GM21528 (cell line): ENCODE measurements at regions not wholly inside any gene's neighbourhood (a gene's known extent, or its start where the extent isn't known, plus 50 kb on each side); places are given as distances from the start of the nearest gene placed in this dataset.

ENCODE experiments used
- ATAC-seq: cut with Tn5 transposase; IDR thresholded peaks from one replicate; pipeline ENCODE4 v1.9.1; 2021; ENCODE audit warnings: mild to moderate bottlenecking, moderate library complexity; ENCODE audit not compliant: unreplicated experiment, low FRiP score

GRCh38 chr4:166594326-166594946 lies 639.9 kb downstream of the SPOCK3 start:
- ATAC-seq, result no peak

- ATAC-seq, result no peak
Observed at GRCh38 chr4:166600264-166600663, 634.0 kb downstream of the SPOCK3 start.

- ATAC-seq, result no peak
Observed at GRCh38 chr4:166602068-166602467, 632.2 kb downstream of the SPOCK3 start.

GRCh38 chr4:166622425-166622977 lies 611.8 kb downstream of the SPOCK3 start:
- ATAC-seq, result no peak

- peak; percentile 51 for ATAC-seq
Observed at GRCh38 chr4:166625018-166625637, 609.2 kb downstream of the SPOCK3 start.

GRCh38 chr4:166628454-166628853 lies 605.8 kb downstream of the SPOCK3 start:
- ATAC-seq, result no peak

- no peak for ATAC-seq
Observed at GRCh38 chr4:166635367-166635766, 598.9 kb downstream of the SPOCK3 start.

GRCh38 chr4:166637816-166638215 lies 596.5 kb downstream of the SPOCK3 start:
- ATAC-seq, result no peak

- no peak for ATAC-seq
Observed at GRCh38 chr4:166655231-166655630, 579.1 kb downstream of the SPOCK3 start.

- ATAC-seq, result no peak
Observed at GRCh38 chr4:166655705-166656104, 578.6 kb downstream of the SPOCK3 start.

- no peak for ATAC-seq
Observed at GRCh38 chr4:166657261-166657660, 577.0 kb downstream of the SPOCK3 start.

GRCh38 chr4:166658585-166658984 lies 575.7 kb downstream of the SPOCK3 start:
- no peak for ATAC-seq

GRCh38 chr4:166662266-166662843 lies 571.9 kb downstream of the SPOCK3 start:
- ATAC-seq, result peak; percentile 90

GRCh38 chr4:166670341-166670740 lies 564.0 kb downstream of the SPOCK3 start:
- no peak for ATAC-seq

GRCh38 chr4:166673911-166674310 lies 560.4 kb downstream of the SPOCK3 start:
- ATAC-seq, result no peak

- ATAC-seq, result no peak
Observed at GRCh38 chr4:166675411-166675810, 558.9 kb downstream of the SPOCK3 start.

GRCh38 chr4:166680796-166681195 lies 553.5 kb downstream of the SPOCK3 start:
- ATAC-seq, result no peak

GRCh38 chr4:166682200-166682599 lies 552.1 kb downstream of the SPOCK3 start:
- ATAC-seq, result no peak
